ENCODE measurements at regions not wholly inside any gene's neighbourhood (a gene's known extent, or its start where the extent isn't known, plus 50 kb on each side); places are given as distances from the start of the nearest gene placed in this dataset.

- Histone ChIP-seq H3K27ac (ENCODE audit: low read depth, low read length) (no peak overlapping the region), H3K4me3 (ENCODE audit: low read depth in 1 of 5, low read length in 5 of 5) (no peak overlapping the region), H3K36me3 (ENCODE audit: control insufficient read depth in 5 of 5, insufficient read depth in 5 of 5, low read length in 5 of 5) (peaks cover 0 to 53% (median 45%) of the 10 kb centered on the region in 5 donors), H3K27me3 (ENCODE audit: control insufficient read depth in 5 of 5, insufficient read depth in 4 of 5, low read length in 5 of 5) (no peaks in the 10 kb centered on the region), H3K4me1 (ENCODE audit: control insufficient read depth in 5 of 5, insufficient read depth in 5 of 5, low read length in 5 of 5) (peaks cover 18 to 76% (median 60%) of the 10 kb centered on the region in 5 donors), H3K9ac (ENCODE audit: low read length in 5 of 5) (no peak overlapping the region), H3K9me3 (ENCODE audit: control insufficient read depth in 5 of 5, low read length in 5 of 5) (no peaks in the 10 kb centered on the region)
Measured at GRCh38 chr12:124425667-124426066, 130.8 kb downstream of the RFLNA start.

- H3K4me1 ChIP-seq (ENCODE audit: control insufficient read depth in 5 of 5, insufficient read depth in 5 of 5, low read length in 5 of 5) = peaks cover 18 to 70% (median 56%) of the 10 kb centered on the region in 5 donors
- no peak overlapping the region for H3K27ac ChIP-seq (ENCODE audit: low read depth, low read length)
- peaks cover 0 to 51% (median 45%) of the 10 kb centered on the region in 5 donors for H3K36me3 ChIP-seq (ENCODE audit: control insufficient read depth in 5 of 5, insufficient read depth in 5 of 5, low read length in 5 of 5)
Measured at GRCh38 chr12:124424516-124424905, 129.6 kb downstream of the RFLNA start.

GRCh38 chr12:124423761-124424515 is 129.0 kb downstream of the RFLNA start:
- H3K4me3 ChIP-seq (ENCODE audit: low read depth in 1 of 5, low read length in 5 of 5) = no peak overlapping the region
- peak overlapping the region in 3 of 5 donors; percentile 48 to 83 (median 78) for H3K9ac ChIP-seq (ENCODE audit: low read length in 5 of 5)
- H3K4me1 ChIP-seq (ENCODE audit: control insufficient read depth in 5 of 5, insufficient read depth in 5 of 5, low read length in 5 of 5) = peaks cover 17 to 64% (median 50%) of the 10 kb centered on the region in 5 donors
- H3K27me3 ChIP-seq (ENCODE audit: control insufficient read depth in 5 of 5, insufficient read depth in 4 of 5, low read length in 5 of 5) = no peaks in the 10 kb centered on the region
- H3K9me3 ChIP-seq (ENCODE audit: control insufficient read depth in 5 of 5, low read length in 5 of 5) = no peaks in the 10 kb centered on the region
- peak overlapping the region; percentile 88 for H3K27ac ChIP-seq (ENCODE audit: low read depth, low read length)
- H3K36me3 ChIP-seq (ENCODE audit: control insufficient read depth in 5 of 5, insufficient read depth in 5 of 5, low read length in 5 of 5) = peaks cover 0 to 51% (median 44%) of the 10 kb centered on the region in 5 donors

More at GRCh38 chr12:124424516-124424905, 129.6 kb downstream of the RFLNA start:
- Histone ChIP-seq H3K9ac (ENCODE audit: low read length in 5 of 5) (no peak overlapping the region), H3K27me3 (ENCODE audit: control insufficient read depth in 5 of 5, insufficient read depth in 4 of 5, low read length in 5 of 5) (no peaks in the 10 kb centered on the region), H3K4me3 (ENCODE audit: low read depth in 1 of 5, low read length in 5 of 5) (no peak overlapping the region), H3K9me3 (ENCODE audit: control insufficient read depth in 5 of 5, low read length in 5 of 5) (no peaks in the 10 kb centered on the region)

GRCh38 chr12:124422570-124423523 is 128.0 kb downstream of the RFLNA start:
- peak overlapping the region in 4 of 5 donors; percentile 14 to 51 (median 37) for H3K4me3 ChIP-seq (ENCODE audit: low read depth in 1 of 5, low read length in 5 of 5)
- H3K27me3 ChIP-seq (ENCODE audit: control insufficient read depth in 5 of 5, insufficient read depth in 4 of 5, low read length in 5 of 5) = no peaks in the 10 kb centered on the region
- H3K27ac ChIP-seq (ENCODE audit: low read depth, low read length) = peak overlapping the region; percentile 88
- peak overlapping the region; percentile 48 to 83 (median 72) for H3K9ac ChIP-seq (ENCODE audit: low read length in 5 of 5)
- peaks cover 0 to 61% (median 50%) of the 10 kb centered on the region in 5 donors for H3K36me3 ChIP-seq (ENCODE audit: control insufficient read depth in 5 of 5, insufficient read depth in 5 of 5, low read length in 5 of 5)
- H3K9me3 ChIP-seq (ENCODE audit: control insufficient read depth in 5 of 5, low read length in 5 of 5) = no peaks in the 10 kb centered on the region
- H3K4me1 ChIP-seq (ENCODE audit: control insufficient read depth in 5 of 5, insufficient read depth in 5 of 5, low read length in 5 of 5) = peaks cover 8 to 53% (median 39%) of the 10 kb centered on the region in 5 donors

GRCh38 chr12:124422142-124422569 is 127.3 kb downstream of the RFLNA start:
- H3K9me3 ChIP-seq (ENCODE audit: control insufficient read depth in 5 of 5, low read length in 5 of 5) = no peaks in the 10 kb centered on the region
- H3K27ac ChIP-seq (ENCODE audit: low read depth, low read length) = peak overlapping the region; percentile 88
- H3K4me1 ChIP-seq (ENCODE audit: control insufficient read depth in 5 of 5, insufficient read depth in 5 of 5, low read length in 5 of 5) = peaks cover 8 to 46% (median 33%) of the 10 kb centered on the region in 5 donors
- peak overlapping the region in 1 of 5 donors; percentile 48 for H3K9ac ChIP-seq (ENCODE audit: low read length in 5 of 5)
- H3K36me3 ChIP-seq (ENCODE audit: control insufficient read depth in 5 of 5, insufficient read depth in 5 of 5, low read length in 5 of 5) = peaks cover 0 to 67% (median 56%) of the 10 kb centered on the region in 5 donors
- H3K4me3 ChIP-seq (ENCODE audit: low read depth in 1 of 5, low read length in 5 of 5) = peak overlapping the region in 3 of 5 donors; percentile 17 to 51 (median 26)
- no peaks in the 10 kb centered on the region for H3K27me3 ChIP-seq (ENCODE audit: control insufficient read depth in 5 of 5, insufficient read depth in 4 of 5, low read length in 5 of 5)

- Histone ChIP-seq H3K27ac (ENCODE audit: low read depth, low read length) (no peak overlapping the region), H3K4me1 (ENCODE audit: control insufficient read depth in 5 of 5, insufficient read depth in 5 of 5, low read length in 5 of 5) (peaks cover 8 to 36% (median 25%) of the 10 kb centered on the region in 5 donors), H3K9ac (ENCODE audit: low read length in 5 of 5) (peak overlapping the region in 1 of 5 donors; percentile 3), H3K9me3 (ENCODE audit: control insufficient read depth in 5 of 5, low read length in 5 of 5) (no peaks in the 10 kb centered on the region), H3K4me3 (ENCODE audit: low read depth in 1 of 5, low read length in 5 of 5) (no peak overlapping the region), H3K36me3 (ENCODE audit: control insufficient read depth in 5 of 5, insufficient read depth in 5 of 5, low read length in 5 of 5) (peaks cover 0 to 71% (median 53%) of the 10 kb centered on the region in 5 donors), H3K27me3 (ENCODE audit: control insufficient read depth in 5 of 5, insufficient read depth in 4 of 5, low read length in 5 of 5) (no peaks in the 10 kb centered on the region)
Measured at GRCh38 chr12:124420996-124421674, 126.2 kb downstream of the RFLNA start.

- Histone ChIP-seq H3K9ac (ENCODE audit: low read length in 5 of 5) (no peak overlapping the region), H3K36me3 (ENCODE audit: control insufficient read depth in 5 of 5, insufficient read depth in 5 of 5, low read length in 5 of 5) (peaks cover 0 to 71% (median 47%) of the 10 kb centered on the region in 5 donors), H3K27ac (ENCODE audit: low read depth, low read length) (no peak overlapping the region), H3K4me1 (ENCODE audit: control insufficient read depth in 5 of 5, insufficient read depth in 5 of 5, low read length in 5 of 5) (peaks cover 8 to 36% (median 25%) of the 10 kb centered on the region in 5 donors), H3K4me3 (ENCODE audit: low read depth in 1 of 5, low read length in 5 of 5) (no peak overlapping the region), H3K9me3 (ENCODE audit: control insufficient read depth in 5 of 5, low read length in 5 of 5) (no peaks in the 10 kb centered on the region), H3K27me3 (ENCODE audit: control insufficient read depth in 5 of 5, insufficient read depth in 4 of 5, low read length in 5 of 5) (no peaks in the 10 kb centered on the region)
Measured at GRCh38 chr12:124420041-124420995, 125.4 kb downstream of the RFLNA start.

- Histone ChIP-seq H3K27ac (ENCODE audit: low read depth, low read length) (no peak overlapping the region), H3K4me3 (ENCODE audit: low read depth in 1 of 5, low read length in 5 of 5) (no peak overlapping the region), H3K36me3 (ENCODE audit: control insufficient read depth in 5 of 5, insufficient read depth in 5 of 5, low read length in 5 of 5) (peaks cover 0 to 74% (median 50%) of the 10 kb centered on the region in 5 donors), H3K4me1 (ENCODE audit: control insufficient read depth in 5 of 5, insufficient read depth in 5 of 5, low read length in 5 of 5) (peaks cover 8 to 34% (median 25%) of the 10 kb centered on the region in 5 donors), H3K9me3 (ENCODE audit: control insufficient read depth in 5 of 5, low read length in 5 of 5) (no peaks in the 10 kb centered on the region), H3K9ac (ENCODE audit: low read length in 5 of 5) (no peak overlapping the region), H3K27me3 (ENCODE audit: control insufficient read depth in 5 of 5, insufficient read depth in 4 of 5, low read length in 5 of 5) (no peaks in the 10 kb centered on the region)
Measured at GRCh38 chr12:124419292-124420040, 124.6 kb downstream of the RFLNA start.
